IMR-90 (cell line): ENCODE measurements at regions not wholly inside any gene's neighbourhood (a gene's known extent, or its start where the extent isn't known, plus 50 kb on each side); places are given as distances from the start of the nearest gene placed in this dataset.

ENCODE experiments used
- BHLHE40 ChIP-seq: fragments of 150-350 bp; IDR thresholded peaks from 2 replicates; pipeline ENCODE4 v1.6.1; 2016; ENCODE audit warnings: mild to moderate bottlenecking, low read depth, low read length
- CEBPB ChIP-seq: IDR thresholded peaks from 2 replicates; pipeline ENCODE4 v1.6.1; 2012; ENCODE audit warnings: low read depth, low read length, improper control_type of control experiment
- CHD1 ChIP-seq: IDR thresholded peaks from 2 replicates; pipeline ENCODE4 v1.6.1; 2012; ENCODE audit warnings: low read depth, low read length, improper control_type of control experiment
- MXI1 ChIP-seq: IDR thresholded peaks from 2 replicates; pipeline ENCODE4 v1.6.1; 2012; ENCODE audit warnings: low read depth, mild to moderate bottlenecking, low read length, moderate library complexity, borderline replicate concordance
- POLR2A ChIP-seq: IDR thresholded peaks from 2 replicates; pipeline ENCODE4 v1.6.1; 2012; ENCODE audit warnings: mild to moderate bottlenecking, low read depth, low read length
- RAD21 ChIP-seq: IDR thresholded peaks from 2 replicates; pipeline ENCODE4 v1.6.1; 2012; ENCODE audit warnings: low read length, improper control_type of control experiment
- RCOR1 ChIP-seq: IDR thresholded peaks from 2 replicates; pipeline ENCODE4 v1.6.1; 2012; ENCODE audit warnings: mild to moderate bottlenecking, low read length, improper control_type of control experiment; ENCODE audit not compliant: insufficient replicate concordance
- SMC3 ChIP-seq: fragments of 150-350 bp; IDR thresholded peaks from 2 replicates; pipeline ENCODE4 v1.6.1; 2016; ENCODE audit warnings: low read depth, mild to moderate bottlenecking, antibody characterized with exemption, low read length, moderate library complexity
- TF ChIP-seq, protein P1 (sequence below): conservative IDR thresholded peaks from 2 replicates; pipeline ENCODE4 v1.5.1; 2012; ENCODE audit warnings: mild to moderate bottlenecking, low read depth, low read length, improper control_type of control experiment
- TF ChIP-seq, protein P2 (sequence below): fragments of 150-350 bp; IDR thresholded peaks from 2 replicates; pipeline ENCODE4 v1.6.1; 2016; ENCODE audit warnings: low read depth, mild to moderate bottlenecking, low read length, moderate library complexity, borderline replicate concordance

DNA sequence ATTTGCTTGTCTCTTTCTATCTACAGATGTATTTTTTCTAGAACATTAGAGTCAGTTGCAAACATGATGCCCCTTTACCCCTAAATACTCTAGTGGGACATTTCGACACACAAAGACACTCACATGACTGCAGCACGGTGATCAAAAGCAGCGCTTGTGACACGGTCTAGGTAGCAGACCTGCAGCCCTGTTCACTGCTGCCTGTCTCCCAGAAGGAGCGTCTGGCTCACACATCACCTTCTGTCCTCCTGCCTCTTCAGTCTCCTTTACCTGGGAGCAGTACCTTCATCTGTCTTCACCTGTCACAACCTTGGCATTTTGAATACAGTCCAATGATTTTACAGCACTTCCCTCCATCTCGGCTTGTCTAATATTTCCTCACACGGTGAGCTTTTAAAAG, 51.9 kb upstream of the SH3PXD2B start:
- TF ChIP-seq, protein P1, sequence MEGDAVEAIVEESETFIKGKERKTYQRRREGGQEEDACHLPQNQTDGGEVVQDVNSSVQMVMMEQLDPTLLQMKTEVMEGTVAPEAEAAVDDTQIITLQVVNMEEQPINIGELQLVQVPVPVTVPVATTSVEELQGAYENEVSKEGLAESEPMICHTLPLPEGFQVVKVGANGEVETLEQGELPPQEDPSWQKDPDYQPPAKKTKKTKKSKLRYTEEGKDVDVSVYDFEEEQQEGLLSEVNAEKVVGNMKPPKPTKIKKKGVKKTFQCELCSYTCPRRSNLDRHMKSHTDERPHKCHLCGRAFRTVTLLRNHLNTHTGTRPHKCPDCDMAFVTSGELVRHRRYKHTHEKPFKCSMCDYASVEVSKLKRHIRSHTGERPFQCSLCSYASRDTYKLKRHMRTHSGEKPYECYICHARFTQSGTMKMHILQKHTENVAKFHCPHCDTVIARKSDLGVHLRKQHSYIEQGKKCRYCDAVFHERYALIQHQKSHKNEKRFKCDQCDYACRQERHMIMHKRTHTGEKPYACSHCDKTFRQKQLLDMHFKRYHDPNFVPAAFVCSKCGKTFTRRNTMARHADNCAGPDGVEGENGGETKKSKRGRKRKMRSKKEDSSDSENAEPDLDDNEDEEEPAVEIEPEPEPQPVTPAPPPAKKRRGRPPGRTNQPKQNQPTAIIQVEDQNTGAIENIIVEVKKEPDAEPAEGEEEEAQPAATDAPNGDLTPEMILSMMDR: no peak
- TF ChIP-seq CHD1: no peak
- TF ChIP-seq SMC3: no peak
- TF ChIP-seq RAD21: no peak
- no peak for TF ChIP-seq POLR2A
- TF ChIP-seq BHLHE40: no peak
- TF ChIP-seq MXI1: no peak
- no peak for TF ChIP-seq CEBPB
- no peak for TF ChIP-seq RCOR1
- TF ChIP-seq, protein P2, sequence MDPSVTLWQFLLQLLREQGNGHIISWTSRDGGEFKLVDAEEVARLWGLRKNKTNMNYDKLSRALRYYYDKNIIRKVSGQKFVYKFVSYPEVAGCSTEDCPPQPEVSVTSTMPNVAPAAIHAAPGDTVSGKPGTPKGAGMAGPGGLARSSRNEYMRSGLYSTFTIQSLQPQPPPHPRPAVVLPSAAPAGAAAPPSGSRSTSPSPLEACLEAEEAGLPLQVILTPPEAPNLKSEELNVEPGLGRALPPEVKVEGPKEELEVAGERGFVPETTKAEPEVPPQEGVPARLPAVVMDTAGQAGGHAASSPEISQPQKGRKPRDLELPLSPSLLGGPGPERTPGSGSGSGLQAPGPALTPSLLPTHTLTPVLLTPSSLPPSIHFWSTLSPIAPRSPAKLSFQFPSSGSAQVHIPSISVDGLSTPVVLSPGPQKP: no peak
